Tibial nerve (tissue), 4 donors: ENCODE measurements at regions not wholly inside any gene's neighbourhood (a gene's known extent, or its start where the extent isn't known, plus 50 kb on each side); places are given as distances from the start of the nearest gene placed in this dataset.

Experiments
- DNase-seq, 2 donors: peaks; one replicate each; pipeline ENCODE4 v3.0.0-alpha.2; 2019; ENCODE audit warnings: low spot score in 2 of 2
- H3K27ac ChIP-seq, 4 donors: fragments of 200-600 bp; sonication (generic) in 3 of 4; one replicate each; pipeline ENCODE4 v1.5.1; 2017 to 2019; ENCODE audit warnings: mild to moderate bottlenecking in 1 of 4
- H3K27me3 ChIP-seq, 2 donors: fragments of 200-600 bp; sonication (generic) in 1 of 2; one replicate each; pipeline versions ENCODE4 v1.5.1 to v1.6.0; 2017 to 2019
- H3K36me3 ChIP-seq, 3 donors: fragments of 200-600 bp; sonication (generic); one replicate each; pipeline ENCODE4 v1.5.1; 2018 to 2019
- H3K4me1 ChIP-seq, 4 donors: fragments of 200-600 bp; sonication (generic) in 3 of 4; one replicate each; pipeline ENCODE4 v1.5.1; 2017 to 2019
- H3K4me3 ChIP-seq, 4 donors: fragments of 200-600 bp; sonication (generic) in 3 of 4; one replicate each; pipeline ENCODE4 v1.5.1; 2017 to 2019; ENCODE audit warnings: mild to moderate bottlenecking in 1 of 4, moderate library complexity in 1 of 4
- H3K9me3 ChIP-seq, 4 donors: fragments of 200-600 bp; sonication (generic) in 3 of 4; one replicate each; pipeline ENCODE4 v1.5.1; 2017 to 2019
- CTCF ChIP-seq, 5 experiments: fragments of 200-600 bp in 3 of 5; fragments of 450-650 bp in 2 of 5; sonication (generic) in 3 of 5; IDR thresholded peaks; one replicate each; pipeline ENCODE4 v1.5.1; 2016 to 2019; ENCODE audit warnings: antibody characterized with exemption in 5 of 5, mild to moderate bottlenecking in 3 of 5, moderate library complexity in 2 of 5
- EP300 ChIP-seq, 2 donors: sonication (generic); formaldehyde crosslinking; IDR thresholded peaks; one replicate each; pipeline ENCODE4 v1.6.1; 2017; ENCODE audit warnings: antibody characterized with exemption in 2 of 2, mild to moderate bottlenecking in 1 of 2
- POLR2A ChIP-seq, 2 donors: fragments of 450-650 bp; IDR thresholded peaks; one replicate each; pipeline ENCODE4 v1.6.1; 2017; ENCODE audit warnings: antibody characterized with exemption in 2 of 2, mild to moderate bottlenecking in 2 of 2, moderate library complexity in 2 of 2
- WGBS, 2 donors: methylation state at CpG; one replicate each; pipeline ENCODE4 v1.1.5; 2018; 5-methylcytosine and 5-hydroxymethylcytosine counted together

- Histone ChIP-seq H3K27me3 (no peaks in the 10 kb centered on the region), H3K4me3 (no peak overlapping the region), H3K4me1 (no peaks in the 10 kb centered on the region), H3K9me3 (no peaks in the 10 kb centered on the region), H3K36me3 (no peaks in the 10 kb centered on the region), H3K27ac (no peak overlapping the region)
- no peak for DNase-seq
- WGBS, 2 donors = 89 to 91% methylated on average over 12 of the region's 12 CpGs
- TF ChIP-seq POLR2A (IDR thresholded peaks at IDR 0.05) (no peak), CTCF (IDR thresholded peaks at IDR 0.05) (no peak), EP300 (IDR thresholded peaks at IDR 0.05) (no peak)
Observed at GRCh38 chr5:99949969-99950524, 585.1 kb upstream of the FAM174A start.

- no peak for TF ChIP-seq POLR2A (IDR thresholded peaks at IDR 0.05)
- TF ChIP-seq EP300 (IDR thresholded peaks at IDR 0.05) = no peak
- no peak for TF ChIP-seq CTCF (IDR thresholded peaks at IDR 0.05)
- no peaks in the 10 kb centered on the region for H3K9me3 ChIP-seq
- no peaks in the 10 kb centered on the region for H3K4me1 ChIP-seq
- H3K4me3 ChIP-seq = no peak overlapping the region
- H3K36me3 ChIP-seq = no peaks in the 10 kb centered on the region
- H3K27me3 ChIP-seq = no peaks in the 10 kb centered on the region
- WGBS, 2 donors = 89 to 94% methylated on average over 5 of the region's 5 CpGs
- H3K27ac ChIP-seq = no peak overlapping the region
- no peak for DNase-seq
Observed at GRCh38 chr5:99949361-99949760, 585.8 kb upstream of the FAM174A start.

GRCh38 chr5:99948850-99949249, 586.3 kb upstream of the FAM174A start:
- WGBS, 2 donors = 88 to 89% methylated on average over 2 of the region's 2 CpGs
- Histone ChIP-seq H3K36me3 (no peaks in the 10 kb centered on the region), H3K4me3 (no peak overlapping the region), H3K27ac (no peak overlapping the region), H3K4me1 (no peaks in the 10 kb centered on the region), H3K27me3 (no peaks in the 10 kb centered on the region), H3K9me3 (no peaks in the 10 kb centered on the region)
- TF ChIP-seq POLR2A (IDR thresholded peaks at IDR 0.05) (no peak), CTCF (IDR thresholded peaks at IDR 0.05) (no peak), EP300 (IDR thresholded peaks at IDR 0.05) (no peak)
- no peak for DNase-seq

- no peaks in the 10 kb centered on the region for H3K9me3 ChIP-seq
- no peak for TF ChIP-seq CTCF (IDR thresholded peaks at IDR 0.05)
- no peak for TF ChIP-seq POLR2A (IDR thresholded peaks at IDR 0.05)
- no peak for TF ChIP-seq EP300 (IDR thresholded peaks at IDR 0.05)
- no peaks in the 10 kb centered on the region for H3K27me3 ChIP-seq
- H3K36me3 ChIP-seq = no peaks in the 10 kb centered on the region
- no peak overlapping the region for H3K27ac ChIP-seq
- WGBS, 2 donors = 70 to 77% methylated on average over 12 of the region's 12 CpGs
- no peak for DNase-seq
- no peaks in the 10 kb centered on the region for H3K4me1 ChIP-seq
- no peak overlapping the region for H3K4me3 ChIP-seq
Observed at GRCh38 chr5:99945478-99946442, 589.4 kb upstream of the FAM174A start.

- Histone ChIP-seq H3K9me3 (no peaks in the 10 kb centered on the region), H3K4me3 (no peak overlapping the region), H3K27ac (no peak overlapping the region), H3K27me3 (no peaks in the 10 kb centered on the region), H3K4me1 (no peaks in the 10 kb centered on the region), H3K36me3 (no peaks in the 10 kb centered on the region)
- no peak for DNase-seq
- TF ChIP-seq CTCF (IDR thresholded peaks at IDR 0.05) (no peak), POLR2A (IDR thresholded peaks at IDR 0.05) (no peak), EP300 (IDR thresholded peaks at IDR 0.05) (no peak)
Observed at GRCh38 chr5:99940540-99940939, 594.6 kb upstream of the FAM174A start.
